HG03442 (cell line): ENCODE measurements at regions not wholly inside any gene's neighbourhood (a gene's known extent, or its start where the extent isn't known, plus 50 kb on each side); places are given as distances from the start of the nearest gene placed in this dataset.
A peak's percentile ranks its signal among the peaks of the same experiment; 100 is the strongest.

ENCODE experiments used
- ATAC-seq: cut with Tn5 transposase; IDR thresholded peaks from one replicate; pipeline ENCODE4 v1.9.1; 2021; ENCODE audit warnings: mild to moderate bottlenecking, moderate library complexity; ENCODE audit not compliant: unreplicated experiment

DNA sequence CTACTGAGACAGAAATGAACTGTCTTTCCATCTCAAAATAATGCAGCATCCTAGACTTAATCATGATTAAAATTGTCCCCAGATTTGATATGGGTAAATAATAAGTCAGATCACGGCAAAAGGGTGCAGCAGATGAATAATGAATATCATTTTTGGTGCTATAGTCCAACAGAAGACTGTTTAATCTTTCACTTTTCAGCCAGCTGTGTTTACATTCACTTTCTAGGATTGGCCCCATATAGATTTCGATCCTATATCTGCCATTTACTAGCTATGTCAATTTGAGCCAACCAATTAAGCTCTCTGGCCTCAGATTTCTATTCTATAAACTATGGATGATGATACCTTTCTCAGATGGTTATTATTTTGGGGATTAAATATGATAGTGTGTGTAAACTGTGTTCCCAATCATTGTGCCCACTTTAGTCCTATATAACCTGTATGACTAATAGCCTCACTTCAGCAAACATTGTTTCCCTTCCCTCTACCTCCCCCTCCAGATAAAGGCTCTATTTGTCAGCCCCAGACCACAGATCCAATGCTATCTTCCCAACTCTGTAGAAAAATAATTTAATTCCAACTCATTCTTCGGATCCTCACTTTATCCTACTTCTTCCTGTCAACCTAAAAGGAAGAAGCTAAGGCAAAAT is 53.6 kb upstream of the NT5E start:
- ATAC-seq = no peak

DNA sequence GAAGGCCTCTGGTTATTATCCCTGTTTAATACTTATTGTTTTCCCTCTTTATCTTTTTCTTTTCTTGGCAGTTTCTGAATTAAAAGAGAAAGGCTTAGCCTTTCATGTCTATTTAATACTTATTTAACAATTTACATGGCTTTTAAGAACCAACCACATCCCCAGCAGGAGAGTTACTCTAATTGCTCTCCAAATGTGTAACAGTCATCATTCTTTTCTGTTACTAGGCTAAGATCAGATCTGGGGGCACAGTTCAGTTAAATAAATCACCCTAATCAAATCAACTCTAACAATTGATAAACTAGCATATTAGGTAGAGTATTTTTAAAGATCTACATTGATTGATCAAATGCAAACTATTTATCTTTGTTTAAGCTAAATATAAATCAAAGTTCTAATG is 54.1 kb upstream of the NT5E start:
- no peak for ATAC-seq

DNA sequence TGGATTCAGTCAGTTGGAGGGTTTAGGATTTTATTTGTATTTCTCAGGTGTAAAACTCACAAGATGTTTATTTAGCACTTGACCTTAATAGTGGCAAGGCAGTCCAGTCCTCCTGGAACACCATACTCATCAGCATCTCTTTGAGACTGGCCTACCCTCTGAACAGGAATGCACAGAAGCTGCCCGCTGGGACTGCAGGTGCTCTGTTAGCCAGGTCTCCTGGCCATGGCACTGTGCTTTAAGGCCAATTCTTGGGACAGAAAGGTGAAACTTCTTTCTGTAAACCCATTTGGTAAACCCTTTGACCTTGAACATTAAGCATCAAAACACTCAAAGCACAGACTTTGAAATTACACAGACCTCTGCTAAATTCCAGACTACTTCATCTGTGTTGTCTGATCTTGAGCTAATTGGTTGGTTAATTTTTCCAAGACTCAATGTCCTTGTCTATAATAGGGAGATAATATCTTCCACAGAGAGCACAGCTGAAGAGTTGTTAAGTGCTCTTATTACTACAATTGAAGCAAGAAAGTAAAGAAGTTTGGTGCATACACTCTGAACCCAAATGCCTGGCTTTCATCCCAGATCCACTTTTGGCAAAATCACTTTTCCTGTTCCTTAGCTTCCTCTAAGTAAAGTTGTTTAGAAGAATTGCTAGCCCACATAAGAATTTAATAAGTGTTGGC is 54.9 kb upstream of the NT5E start:
- no peak for ATAC-seq

DNA sequence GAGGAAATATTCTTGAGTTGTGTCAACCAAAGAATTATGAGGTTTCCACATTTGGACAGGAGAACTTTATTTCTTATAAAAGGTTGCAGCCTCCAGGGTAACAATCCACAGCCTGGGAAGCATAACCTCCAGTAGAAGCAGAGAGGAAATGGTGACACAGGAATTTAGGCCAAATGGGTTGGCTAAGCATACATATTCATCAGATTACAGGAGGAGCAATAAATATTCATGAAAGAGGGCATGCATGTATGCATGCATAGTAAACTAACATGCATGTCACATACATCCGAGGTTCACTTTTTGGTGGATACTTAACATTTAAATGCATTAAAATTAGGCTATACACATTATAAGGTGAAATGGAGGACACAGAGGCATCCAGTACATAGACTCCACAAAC is 55.7 kb upstream of the NT5E start:
- no peak for ATAC-seq

DNA sequence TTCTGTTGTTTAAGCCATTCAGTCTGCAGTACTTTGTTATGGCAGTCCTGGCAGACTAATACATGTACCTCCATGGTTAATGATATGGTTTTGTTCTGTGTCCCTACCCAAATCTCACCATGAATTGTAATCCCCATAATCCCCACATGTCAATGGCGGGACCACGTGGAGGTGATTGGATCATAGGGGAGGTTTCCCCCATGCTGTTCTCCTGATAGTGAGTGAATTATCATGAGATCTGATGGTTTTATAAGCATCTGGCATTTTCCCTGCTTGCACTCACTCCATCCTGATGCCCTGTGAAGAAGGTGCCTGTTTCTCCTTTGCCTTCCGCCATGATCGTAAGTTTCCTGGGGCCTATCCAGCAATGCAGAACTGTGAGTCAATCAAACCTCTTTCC is 57.5 kb upstream of the NT5E start:
- no peak for ATAC-seq

DNA sequence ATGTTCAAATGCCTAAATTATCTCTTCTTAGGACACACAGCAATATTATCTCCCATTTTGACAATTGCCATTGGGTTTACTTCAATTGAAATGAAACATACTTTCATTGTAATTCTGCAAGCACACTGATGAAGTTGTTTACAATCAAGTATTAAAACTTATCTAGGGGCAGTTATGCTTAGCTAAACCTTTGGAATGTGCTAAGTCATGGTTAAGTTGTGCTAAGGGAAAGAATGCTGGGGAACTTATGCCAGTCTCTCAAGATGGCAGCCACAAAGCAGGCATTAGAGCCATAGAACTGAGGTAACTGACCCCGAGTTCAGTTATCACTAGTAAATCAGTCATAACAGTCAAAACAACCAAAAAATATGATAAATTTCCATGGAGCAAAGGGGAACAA is 59.1 kb upstream of the NT5E start:
- ATAC-seq = no peak

DNA sequence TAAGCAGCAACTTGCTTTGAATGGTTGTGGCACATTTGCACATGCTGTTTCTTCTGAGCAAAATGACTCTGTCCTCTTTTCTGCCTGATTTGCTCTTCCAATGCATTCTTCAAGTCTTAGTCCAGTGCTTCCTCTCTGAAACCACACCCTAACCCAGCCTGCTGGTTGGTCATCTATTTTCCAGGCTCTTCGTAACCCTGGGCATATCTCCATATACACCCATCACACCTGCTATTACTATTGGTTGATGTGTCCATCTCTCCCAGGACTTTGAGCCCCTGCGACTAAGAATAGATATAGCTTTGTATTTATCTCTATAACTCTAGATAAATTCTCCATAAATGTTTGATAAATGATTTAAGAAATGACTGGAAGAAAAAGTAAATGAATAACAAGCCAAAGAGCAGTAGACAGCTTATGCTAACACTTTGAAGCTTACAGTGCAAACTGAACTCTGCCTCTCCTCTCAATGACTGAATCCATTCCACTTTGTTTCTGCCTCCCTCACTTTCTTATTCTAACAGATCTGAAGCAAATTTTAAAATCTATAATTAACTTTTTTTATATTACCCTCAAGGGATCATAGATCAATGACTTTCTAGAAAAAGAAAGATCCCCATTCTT is 59.7 kb upstream of the NT5E start:
- ATAC-seq = no peak

DNA sequence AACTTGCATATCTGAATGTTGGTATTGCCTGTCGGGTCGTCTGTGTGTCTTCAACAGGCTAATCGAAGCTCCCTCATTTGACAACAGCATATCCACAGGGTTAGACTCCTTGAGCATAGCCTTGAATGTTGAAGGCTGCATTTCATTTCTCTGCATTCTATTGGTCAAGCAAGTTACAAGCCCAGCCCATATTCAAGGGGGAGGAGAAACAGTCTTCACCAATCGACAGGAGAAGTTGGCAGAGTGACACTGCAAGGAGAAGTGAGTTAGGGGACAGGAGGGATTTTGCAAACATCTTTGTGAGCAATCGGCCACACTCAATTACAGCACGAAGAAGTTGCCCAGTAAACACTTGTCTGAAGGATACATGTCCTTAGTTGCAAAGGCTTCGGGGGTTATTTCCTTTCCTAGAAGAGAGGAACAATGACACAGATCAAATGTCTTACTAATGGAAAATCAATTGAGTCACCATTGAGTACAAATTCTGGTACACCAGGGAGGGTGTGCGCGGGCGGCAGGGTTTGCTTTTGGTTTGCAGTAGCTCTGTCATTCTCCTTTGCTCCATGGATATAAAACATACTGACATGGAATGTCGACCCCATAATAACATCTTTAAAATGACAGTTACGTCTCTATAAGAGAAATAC is 60.6 kb upstream of the NT5E start:
- no peak for ATAC-seq

DNA sequence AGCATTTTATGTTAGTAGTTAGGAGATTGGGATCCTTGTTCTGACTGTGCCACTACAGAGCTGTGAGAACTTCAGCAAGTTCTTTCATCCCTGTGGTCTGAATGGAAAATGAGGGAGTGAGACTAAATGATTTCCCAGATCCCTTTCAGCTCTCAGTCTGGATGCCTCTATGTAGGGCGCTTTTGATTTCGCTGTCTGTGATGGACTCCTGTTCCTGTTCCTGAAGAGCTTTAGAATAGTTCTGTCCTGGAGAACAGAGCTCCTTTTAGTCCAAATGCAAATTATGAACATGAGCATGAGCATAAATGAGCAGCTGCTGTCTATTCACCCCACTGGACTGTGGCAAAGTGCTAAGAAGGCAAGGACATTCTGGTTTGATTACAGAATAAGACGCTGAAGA is 61.4 kb upstream of the NT5E start:
- no peak for ATAC-seq

DNA sequence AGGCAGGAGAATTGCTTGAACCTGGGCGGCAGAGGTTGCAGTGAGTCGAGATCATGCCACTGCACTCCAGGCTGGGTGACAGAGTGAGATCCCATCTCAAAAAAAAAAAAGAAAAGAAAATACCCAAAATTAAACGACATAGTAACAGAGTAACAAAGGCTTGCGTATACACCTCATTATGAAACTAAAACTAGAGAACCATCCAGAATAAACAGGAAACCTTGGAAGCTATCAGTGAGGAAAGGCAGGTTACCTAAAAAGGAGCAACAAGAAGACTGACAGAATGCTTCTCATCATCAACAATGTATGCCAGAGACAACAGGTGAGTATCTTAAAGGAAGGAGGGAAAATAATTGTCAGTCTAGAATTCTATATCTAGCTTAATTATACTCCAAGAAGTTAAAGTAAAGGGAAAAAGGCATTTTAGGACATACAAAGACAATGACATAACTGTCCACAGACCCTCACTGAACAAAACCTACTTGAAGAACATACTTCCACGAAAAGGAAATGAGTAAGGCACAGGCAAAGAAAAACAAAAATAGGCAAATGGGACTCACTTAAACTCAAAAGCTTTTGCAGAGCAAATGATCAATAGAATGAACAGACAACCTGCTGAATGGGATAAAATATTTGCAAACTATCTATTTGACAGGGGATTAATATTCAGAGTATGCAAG is 64.1 kb upstream of the NT5E start:
- ATAC-seq = no peak

DNA sequence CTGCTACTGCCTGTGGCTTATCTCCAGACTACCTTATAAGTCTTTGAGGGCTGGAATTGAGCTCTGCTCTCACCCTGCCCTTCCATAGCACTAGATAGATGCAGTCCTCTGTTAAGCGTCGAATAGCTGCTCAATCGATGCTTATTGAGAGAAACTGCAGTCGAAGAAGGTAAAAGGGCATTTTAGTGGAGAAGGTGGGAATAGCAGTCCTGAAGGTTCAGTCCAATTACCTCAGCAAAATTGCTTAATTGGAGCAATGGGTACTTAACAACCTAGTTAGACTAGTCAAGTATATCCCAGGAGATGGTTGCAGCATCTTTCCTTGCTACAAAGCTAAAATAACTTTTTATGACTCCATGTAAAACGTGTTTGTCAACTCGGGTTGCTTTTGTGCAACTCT is 66.8 kb upstream of the NT5E start:
- no peak for ATAC-seq

DNA sequence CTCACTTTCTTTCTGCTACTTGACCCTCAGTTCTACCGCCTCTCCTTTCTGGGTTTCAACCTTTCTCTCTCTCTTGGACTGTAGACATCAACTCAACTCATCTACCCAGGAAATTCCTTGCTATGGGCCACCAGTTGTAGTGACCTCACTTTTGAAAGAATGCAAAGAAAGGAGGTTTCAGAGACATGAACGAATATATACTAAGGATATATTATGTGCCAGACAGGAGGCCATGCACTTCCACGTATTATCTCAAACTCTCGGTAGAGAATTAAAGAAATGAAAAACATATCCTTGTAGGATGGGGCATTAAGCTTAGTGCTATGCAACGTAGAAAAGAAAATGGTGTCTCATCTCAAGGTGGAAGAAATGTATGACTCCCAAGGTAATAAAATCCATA is 67.3 kb upstream of the NT5E start:
- no peak for ATAC-seq

DNA sequence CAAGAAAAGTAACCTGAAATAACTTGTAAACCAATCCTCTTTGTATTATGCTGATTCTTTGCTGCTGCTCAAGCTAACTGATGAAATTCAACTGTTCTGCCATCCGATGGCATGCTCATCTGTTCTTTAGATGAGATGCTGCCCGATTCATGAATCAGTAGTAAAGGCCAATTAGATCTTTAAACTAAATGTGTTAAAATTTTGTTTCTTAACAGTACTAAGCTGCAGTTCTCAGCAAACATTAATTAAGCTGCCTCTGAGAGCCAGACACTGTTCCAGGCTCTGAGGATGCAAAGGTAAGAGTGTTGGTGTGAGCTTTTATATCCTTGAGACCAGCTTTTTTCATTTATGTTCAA is 77.0 kb upstream of the NT5E start:
- no peak for ATAC-seq

DNA sequence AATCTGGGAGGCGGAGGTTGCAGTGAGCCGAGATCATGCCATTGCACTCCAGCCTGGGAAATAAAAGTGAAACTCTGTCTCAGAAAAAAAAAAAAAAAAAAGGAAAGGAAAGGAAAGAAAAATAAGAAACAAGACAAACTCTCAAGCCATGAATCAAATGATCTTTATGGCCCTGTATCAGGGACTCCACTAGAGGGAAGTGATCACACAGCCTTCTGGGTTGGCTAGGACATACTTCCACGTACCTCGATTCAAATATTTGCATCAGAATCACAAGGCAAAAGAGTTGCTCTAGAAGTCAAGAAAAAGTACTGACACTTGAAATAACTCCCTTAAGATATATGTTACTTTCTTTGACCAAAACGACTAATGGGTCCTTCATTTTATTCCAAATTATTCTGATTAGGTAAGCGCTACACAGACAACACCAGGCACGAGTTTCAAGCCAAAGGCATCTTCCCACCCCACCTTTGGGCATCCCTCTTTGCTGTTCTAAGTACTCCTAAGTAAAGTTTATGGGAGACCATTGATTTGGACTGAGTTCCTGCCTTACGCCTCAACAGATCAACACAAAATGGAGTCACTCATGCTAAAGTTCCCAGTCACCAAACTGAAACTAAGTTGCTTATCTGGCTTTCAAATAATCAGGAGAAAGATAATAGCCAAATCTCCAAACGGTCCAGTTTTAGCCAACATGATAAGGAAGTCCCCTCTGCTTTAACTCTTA is 77.5 kb upstream of the NT5E start:
- no peak for ATAC-seq

DNA sequence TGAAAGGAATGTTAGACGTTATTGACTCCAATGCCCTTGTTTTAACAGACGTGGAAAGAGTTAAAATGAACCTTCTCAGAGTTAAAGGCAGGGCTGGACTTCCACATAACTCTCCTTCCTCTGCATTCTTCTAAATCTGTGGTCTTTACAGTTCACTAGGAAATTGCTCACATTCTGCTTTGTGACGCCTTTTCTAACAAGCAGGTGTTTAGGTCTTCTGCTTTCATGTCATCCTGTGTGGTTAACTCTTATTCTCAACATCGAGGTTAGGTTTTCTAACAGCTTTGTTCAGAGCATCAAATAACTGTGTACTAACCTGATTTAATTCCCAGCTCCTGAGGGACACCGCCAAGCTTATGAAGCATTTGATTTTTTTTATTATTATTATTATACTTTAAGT is 81.3 kb upstream of the NT5E start:
- no peak for ATAC-seq

DNA sequence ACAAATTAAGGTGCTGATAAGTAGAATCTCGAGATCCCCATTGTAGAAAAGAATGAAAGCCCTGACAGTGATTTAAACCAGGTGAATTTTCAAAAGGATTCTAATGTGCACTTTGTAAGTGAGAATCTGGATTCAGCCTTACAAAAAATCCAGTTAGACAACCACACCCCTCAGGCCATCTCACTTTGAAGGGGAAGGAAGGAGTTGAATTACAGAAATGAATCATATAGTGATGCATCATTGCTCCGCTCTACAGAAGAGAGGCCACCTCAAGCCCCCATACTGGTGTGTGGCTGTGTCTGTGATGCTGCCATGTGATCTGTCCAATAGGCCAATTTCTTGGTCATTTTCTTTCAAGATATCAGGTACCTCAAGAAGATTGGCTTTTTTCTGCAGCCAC is 85.5 kb upstream of the NT5E start:
- ATAC-seq = peak; percentile 64

DNA sequence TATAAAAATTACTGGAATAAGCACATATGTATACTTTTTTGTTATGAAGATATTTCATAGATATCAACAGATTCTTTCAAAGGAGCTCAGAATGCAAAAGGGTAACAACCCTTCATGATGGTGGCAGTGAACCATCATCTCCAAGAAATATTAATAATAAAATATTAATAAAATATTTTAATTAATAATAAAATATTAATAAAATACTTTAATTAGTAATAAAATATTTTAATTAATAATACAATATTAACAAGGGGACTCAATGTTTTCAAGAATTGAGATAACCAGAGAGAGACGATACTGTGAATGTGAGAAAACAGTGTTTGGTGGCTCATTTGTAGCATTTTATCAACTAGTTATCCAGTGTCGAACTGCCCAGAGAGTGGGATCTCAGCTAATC is 86.0 kb upstream of the NT5E start:
- no peak for ATAC-seq

DNA sequence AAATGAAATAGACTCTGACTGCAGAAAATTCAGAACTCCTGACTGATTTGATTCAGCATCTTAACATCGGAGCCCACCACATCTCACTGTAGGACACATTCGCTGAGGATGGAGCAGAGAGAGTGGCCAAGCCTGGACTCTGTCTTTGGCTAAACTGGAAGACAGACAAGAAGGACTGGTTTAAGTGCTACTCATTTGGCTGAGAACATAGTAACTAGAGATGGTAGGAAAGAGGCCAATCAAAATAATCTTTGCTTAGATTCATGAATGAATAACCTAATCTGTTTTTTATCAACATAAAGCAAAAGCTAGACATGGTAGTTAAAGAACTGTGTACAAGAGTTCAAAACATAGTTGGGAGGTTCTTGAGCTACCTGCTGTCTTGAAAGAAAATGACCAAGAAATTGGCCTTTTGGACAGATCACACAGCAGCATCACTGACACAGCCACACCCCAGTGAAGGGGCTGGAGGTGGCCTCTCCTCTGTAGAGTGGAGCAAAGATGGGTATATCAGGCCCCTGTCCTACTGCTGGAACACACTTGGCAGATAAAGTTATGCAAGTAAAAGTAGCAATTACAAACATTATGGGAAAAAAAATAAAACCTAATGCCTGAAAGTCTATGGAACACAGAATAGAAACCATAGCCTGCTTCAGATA is 87.1 kb upstream of the NT5E start:
- no peak for ATAC-seq

DNA sequence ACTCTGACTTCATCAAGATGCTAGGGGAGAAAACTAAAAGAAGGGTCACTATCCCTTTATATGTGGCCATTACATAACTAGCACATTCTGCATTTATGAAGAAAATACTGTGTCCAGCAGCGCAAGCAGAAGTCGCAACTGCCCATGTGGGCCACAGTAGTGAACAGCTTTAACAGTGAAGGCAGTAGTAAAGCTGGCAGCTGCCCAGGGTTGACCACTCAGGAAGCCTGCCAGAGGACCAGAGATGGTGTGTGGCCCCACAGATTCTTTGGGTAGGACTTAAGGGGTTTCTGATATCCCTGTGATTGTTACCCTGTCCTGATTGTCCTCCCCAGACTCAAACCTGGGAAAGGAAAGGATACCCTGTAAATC is 88.3 kb upstream of the NT5E start:
- no peak for ATAC-seq

DNA sequence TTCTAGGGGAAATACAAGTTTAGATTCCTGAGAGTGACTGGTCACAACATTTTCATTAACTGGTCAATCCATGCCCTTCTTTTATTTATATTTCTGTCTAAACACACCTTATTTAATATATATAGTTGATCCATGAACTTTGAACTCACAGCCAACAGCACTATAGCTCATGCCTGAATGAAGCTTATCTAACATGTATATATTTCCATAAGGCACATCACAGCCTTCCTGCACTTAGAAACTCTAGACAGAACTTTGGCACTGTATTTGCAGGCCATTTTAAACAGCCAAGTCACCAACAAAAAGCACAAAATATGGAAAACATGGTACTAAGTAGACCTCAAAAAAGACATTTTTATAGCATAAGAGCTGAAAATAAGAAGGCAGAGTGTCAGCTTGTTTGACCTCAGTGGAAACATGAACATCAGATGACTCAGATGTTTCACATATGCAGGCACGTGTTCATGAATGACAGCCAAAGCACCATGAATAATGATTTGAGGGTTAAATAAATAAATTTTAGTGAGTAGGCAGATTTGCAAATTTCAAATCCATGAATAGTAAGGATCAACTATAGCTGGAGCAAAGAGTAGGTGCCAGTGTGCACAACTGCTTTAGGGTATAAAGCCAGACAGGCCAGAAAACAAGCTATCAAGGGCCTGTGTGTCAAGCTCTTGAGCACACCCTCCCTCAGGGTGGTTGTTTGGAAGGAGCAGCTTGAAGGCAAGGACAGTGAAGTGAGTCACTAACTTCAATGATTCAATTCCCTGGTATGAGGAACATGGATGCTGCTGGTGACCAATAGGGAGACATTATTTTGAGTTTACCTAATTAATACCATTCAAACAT is 88.9 kb upstream of the NT5E start:
- ATAC-seq = no peak
